Activated T-helper 17 cell treated with anti-CD3 and anti-CD28 coated beads, Interleukin-2, amount 50 U/mL, for 72 hours (primary cell): ENCODE measurements at regions not wholly inside any gene's neighbourhood (a gene's known extent, or its start where the extent isn't known, plus 50 kb on each side); places are given as distances from the start of the nearest gene placed in this dataset.
"Not testable (repeated sequence)": the region's sequence is repeated elsewhere in the genome, so short reads cannot be mapped to it uniquely, and the experiment has no call there.

ENCODE experiments used
- ATAC-seq: fragments of 150-1000 bp; cut with Tn5 transposase; replicated peaks from 2 replicates; pipeline ENCODE4 v1.10.0; 2021; ENCODE audit warnings: mild to moderate bottlenecking, moderate library complexity
- H3K27ac Mint-ChIP-seq: one replicate; pipeline ENCODE4 v1.8.0; 2022; ENCODE audit warnings: mixed read lengths
- H3K27me3 Mint-ChIP-seq: one replicate; pipeline ENCODE4 v1.8.0; 2022; ENCODE audit warnings: mixed read lengths
- H3K36me3 Mint-ChIP-seq: one replicate; pipeline ENCODE4 v1.8.0; 2022; ENCODE audit warnings: low read depth, mild to moderate bottlenecking, mixed read lengths
- H3K4me1 Mint-ChIP-seq: one replicate; pipeline ENCODE4 v1.8.0; 2022; ENCODE audit warnings: mixed read lengths
- H3K4me3 Mint-ChIP-seq: one replicate; pipeline ENCODE4 v1.8.0; 2022; ENCODE audit warnings: mild to moderate bottlenecking, mixed read lengths
- H3K9me3 Mint-ChIP-seq: one replicate; pipeline ENCODE4 v1.8.0; 2022; ENCODE audit warnings: mixed read lengths

- Mint-ChIP-seq H3K9me3 (no peaks in the 10 kb centered on the region), H3K4me3 (no peak overlapping the region), H3K36me3 (no peaks in the 10 kb centered on the region), H3K27me3 (no peaks in the 10 kb centered on the region), H3K4me1 (no peaks in the 10 kb centered on the region), H3K27ac (no peak overlapping the region)
- ATAC-seq: no peak
Observed at GRCh38 chr6:86782328-86782727, 155.0 kb upstream of the HTR1E start.

GRCh38 chr6:86780923-86781322 is 156.4 kb upstream of the HTR1E start:
- H3K36me3 Mint-ChIP-seq: no peaks in the 10 kb centered on the region
- no peak overlapping the region for H3K4me3 Mint-ChIP-seq
- H3K9me3 Mint-ChIP-seq: no peaks in the 10 kb centered on the region
- no peak overlapping the region for H3K27ac Mint-ChIP-seq
- no peaks in the 10 kb centered on the region for H3K27me3 Mint-ChIP-seq
- H3K4me1 Mint-ChIP-seq: no peaks in the 10 kb centered on the region
- ATAC-seq: no peak

GRCh38 chr6:86775893-86776292 is 161.4 kb upstream of the HTR1E start:
- no peaks in the 10 kb centered on the region for H3K4me1 Mint-ChIP-seq
- H3K27me3 Mint-ChIP-seq: no peaks in the 10 kb centered on the region
- no peak for ATAC-seq
- H3K4me3 Mint-ChIP-seq: no peak overlapping the region
- no peak overlapping the region for H3K27ac Mint-ChIP-seq
- no peaks in the 10 kb centered on the region for H3K9me3 Mint-ChIP-seq
- H3K36me3 Mint-ChIP-seq: no peaks in the 10 kb centered on the region

- no peak overlapping the region for H3K4me3 Mint-ChIP-seq
- no peak overlapping the region for H3K27ac Mint-ChIP-seq
- no peaks in the 10 kb centered on the region for H3K4me1 Mint-ChIP-seq
- peaks cover 9% of the 10 kb centered on the region for H3K9me3 Mint-ChIP-seq
- no peaks in the 10 kb centered on the region for H3K27me3 Mint-ChIP-seq
- H3K36me3 Mint-ChIP-seq: no peaks in the 10 kb centered on the region
- ATAC-seq: no peak
Observed at GRCh38 chr6:86765211-86765610, 172.1 kb upstream of the HTR1E start.

GRCh38 chr6:86759953-86760352 is 177.4 kb upstream of the HTR1E start:
- H3K27me3 Mint-ChIP-seq, H3K4me3 Mint-ChIP-seq, ATAC-seq: not testable (repeated sequence)

GRCh38 chr6:86756640-86757229 is 180.6 kb upstream of the HTR1E start:
- Mint-ChIP-seq H3K27me3 (peaks cover under 1% of the 10 kb centered on the region), H3K9me3 (peaks cover 4% of the 10 kb centered on the region), H3K27ac (no peak overlapping the region), H3K4me3 (no peak overlapping the region), H3K36me3 (no peaks in the 10 kb centered on the region), H3K4me1 (no peaks in the 10 kb centered on the region)
- ATAC-seq: no peak

More at GRCh38 chr6:86759953-86760352, 177.4 kb upstream of the HTR1E start:
- H3K9me3 Mint-ChIP-seq: peaks cover 13% of the 10 kb centered on the region
- not testable (repeated sequence) for H3K36me3 Mint-ChIP-seq, H3K4me1 Mint-ChIP-seq, H3K27ac Mint-ChIP-seq

- H3K4me1 Mint-ChIP-seq: no peaks in the 10 kb centered on the region
- ATAC-seq: no peak
- H3K36me3 Mint-ChIP-seq: no peaks in the 10 kb centered on the region
- no peak overlapping the region for H3K27ac Mint-ChIP-seq
- H3K9me3 Mint-ChIP-seq: peaks cover 5% of the 10 kb centered on the region
- H3K4me3 Mint-ChIP-seq: no peak overlapping the region
- H3K27me3 Mint-ChIP-seq: no peaks in the 10 kb centered on the region
Observed at GRCh38 chr6:86744048-86744447, 193.3 kb upstream of the HTR1E start.

- H3K36me3 Mint-ChIP-seq: no peaks in the 10 kb centered on the region
- ATAC-seq: no peak
- H3K4me1 Mint-ChIP-seq: no peaks in the 10 kb centered on the region
- no peak overlapping the region for H3K27ac Mint-ChIP-seq
- H3K4me3 Mint-ChIP-seq: no peak overlapping the region
- H3K27me3 Mint-ChIP-seq: no peaks in the 10 kb centered on the region
- H3K9me3 Mint-ChIP-seq: peaks cover 4% of the 10 kb centered on the region
Observed at GRCh38 chr6:86738078-86738477, 199.2 kb upstream of the HTR1E start.

GRCh38 chr6:86731631-86732030 is 205.7 kb upstream of the HTR1E start:
- H3K27ac Mint-ChIP-seq, H3K4me3 Mint-ChIP-seq, H3K4me1 Mint-ChIP-seq, H3K36me3 Mint-ChIP-seq, ATAC-seq, H3K27me3 Mint-ChIP-seq: not testable (repeated sequence)
- peaks cover 11% of the 10 kb centered on the region for H3K9me3 Mint-ChIP-seq

GRCh38 chr6:86730772-86731171 is 206.6 kb upstream of the HTR1E start:
- not testable (repeated sequence) for ATAC-seq, H3K36me3 Mint-ChIP-seq, H3K4me1 Mint-ChIP-seq

GRCh38 chr6:86730216-86730615 is 207.1 kb upstream of the HTR1E start:
- ATAC-seq: no peak
- Mint-ChIP-seq H3K4me1 (no peaks in the 10 kb centered on the region), H3K36me3 (no peaks in the 10 kb centered on the region), H3K4me3 (no peak overlapping the region), H3K27ac (no peak overlapping the region), H3K27me3 (no peaks in the 10 kb centered on the region), H3K9me3 (peaks cover 11% of the 10 kb centered on the region)

More at GRCh38 chr6:86730772-86731171, 206.6 kb upstream of the HTR1E start:
- not testable (repeated sequence) for H3K27me3 Mint-ChIP-seq, H3K27ac Mint-ChIP-seq, H3K4me3 Mint-ChIP-seq
- H3K9me3 Mint-ChIP-seq: peaks cover 11% of the 10 kb centered on the region

- Mint-ChIP-seq H3K36me3 (no peaks in the 10 kb centered on the region), H3K27ac (no peak overlapping the region), H3K4me1 (no peaks in the 10 kb centered on the region), H3K4me3 (no peak overlapping the region), H3K9me3 (peaks cover 10% of the 10 kb centered on the region), H3K27me3 (peaks cover 3% of the 10 kb centered on the region)
- ATAC-seq: no peak
Observed at GRCh38 chr6:86728976-86729375, 208.4 kb upstream of the HTR1E start.

GRCh38 chr6:86724695-86725094 is 212.6 kb upstream of the HTR1E start:
- Mint-ChIP-seq H3K27ac (no peak overlapping the region), H3K36me3 (no peaks in the 10 kb centered on the region), H3K9me3 (peaks cover 4% of the 10 kb centered on the region), H3K4me1 (no peaks in the 10 kb centered on the region), H3K27me3 (peaks cover 3% of the 10 kb centered on the region), H3K4me3 (no peak overlapping the region)
- ATAC-seq: no peak

- no peak overlapping the region for H3K4me3 Mint-ChIP-seq
- ATAC-seq: no peak
- peaks cover 3% of the 10 kb centered on the region for H3K9me3 Mint-ChIP-seq
- no peaks in the 10 kb centered on the region for H3K4me1 Mint-ChIP-seq
- no peak overlapping the region for H3K27ac Mint-ChIP-seq
- H3K36me3 Mint-ChIP-seq: no peaks in the 10 kb centered on the region
- H3K27me3 Mint-ChIP-seq: peaks cover 3% of the 10 kb centered on the region
Observed at GRCh38 chr6:86723729-86724128, 213.6 kb upstream of the HTR1E start.

GRCh38 chr6:86723151-86723550 is 214.2 kb upstream of the HTR1E start:
- Mint-ChIP-seq H3K27me3 (peaks cover 3% of the 10 kb centered on the region), H3K36me3 (no peaks in the 10 kb centered on the region), H3K4me1 (no peaks in the 10 kb centered on the region), H3K9me3 (no peaks in the 10 kb centered on the region), H3K27ac (no peak overlapping the region), H3K4me3 (no peak overlapping the region)
- no peak for ATAC-seq

GRCh38 chr6:86722131-86722530 is 215.2 kb upstream of the HTR1E start:
- Mint-ChIP-seq H3K9me3 (no peaks in the 10 kb centered on the region), H3K4me3 (no peak overlapping the region), H3K36me3 (no peaks in the 10 kb centered on the region), H3K4me1 (no peaks in the 10 kb centered on the region), H3K27ac (no peak overlapping the region), H3K27me3 (peaks cover 3% of the 10 kb centered on the region)
- no peak for ATAC-seq
